ENCODE measurements at regions not wholly inside any gene's neighbourhood (a gene's known extent, or its start where the extent isn't known, plus 50 kb on each side); places are given as distances from the start of the nearest gene placed in this dataset.

DNA sequence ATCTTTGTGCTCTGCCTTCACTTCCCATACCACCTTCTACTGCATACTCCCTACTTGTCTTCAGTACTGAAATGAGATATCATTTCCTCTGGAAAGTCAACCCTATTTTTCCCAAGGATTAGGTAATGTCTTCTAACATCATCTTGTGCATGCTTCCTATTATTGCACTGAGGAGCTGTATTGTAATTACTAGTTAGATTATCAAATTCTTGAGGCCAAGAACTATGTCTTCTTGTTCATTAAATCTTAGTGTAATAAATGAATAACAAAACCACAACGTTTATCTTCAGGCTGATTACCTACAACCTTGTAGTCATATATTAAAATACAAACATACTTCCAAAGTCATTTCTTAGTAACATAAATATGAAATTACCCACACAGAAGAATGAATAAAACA is 87.9 kb upstream of the POU5F2 start:
- no peak for DNase-seq (ENCODE audit: low read depth)
- H3K4me3 ChIP-seq (ENCODE audit: control insufficient read depth, low read depth, low read length) = no peak overlapping the region
- TF ChIP-seq, protein P1, sequence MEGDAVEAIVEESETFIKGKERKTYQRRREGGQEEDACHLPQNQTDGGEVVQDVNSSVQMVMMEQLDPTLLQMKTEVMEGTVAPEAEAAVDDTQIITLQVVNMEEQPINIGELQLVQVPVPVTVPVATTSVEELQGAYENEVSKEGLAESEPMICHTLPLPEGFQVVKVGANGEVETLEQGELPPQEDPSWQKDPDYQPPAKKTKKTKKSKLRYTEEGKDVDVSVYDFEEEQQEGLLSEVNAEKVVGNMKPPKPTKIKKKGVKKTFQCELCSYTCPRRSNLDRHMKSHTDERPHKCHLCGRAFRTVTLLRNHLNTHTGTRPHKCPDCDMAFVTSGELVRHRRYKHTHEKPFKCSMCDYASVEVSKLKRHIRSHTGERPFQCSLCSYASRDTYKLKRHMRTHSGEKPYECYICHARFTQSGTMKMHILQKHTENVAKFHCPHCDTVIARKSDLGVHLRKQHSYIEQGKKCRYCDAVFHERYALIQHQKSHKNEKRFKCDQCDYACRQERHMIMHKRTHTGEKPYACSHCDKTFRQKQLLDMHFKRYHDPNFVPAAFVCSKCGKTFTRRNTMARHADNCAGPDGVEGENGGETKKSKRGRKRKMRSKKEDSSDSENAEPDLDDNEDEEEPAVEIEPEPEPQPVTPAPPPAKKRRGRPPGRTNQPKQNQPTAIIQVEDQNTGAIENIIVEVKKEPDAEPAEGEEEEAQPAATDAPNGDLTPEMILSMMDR (conservative IDR thresholded peaks at IDR 0.05; ENCODE audit: control insufficient read depth, insufficient read depth, low read depth, low read length) = no peak

DNA sequence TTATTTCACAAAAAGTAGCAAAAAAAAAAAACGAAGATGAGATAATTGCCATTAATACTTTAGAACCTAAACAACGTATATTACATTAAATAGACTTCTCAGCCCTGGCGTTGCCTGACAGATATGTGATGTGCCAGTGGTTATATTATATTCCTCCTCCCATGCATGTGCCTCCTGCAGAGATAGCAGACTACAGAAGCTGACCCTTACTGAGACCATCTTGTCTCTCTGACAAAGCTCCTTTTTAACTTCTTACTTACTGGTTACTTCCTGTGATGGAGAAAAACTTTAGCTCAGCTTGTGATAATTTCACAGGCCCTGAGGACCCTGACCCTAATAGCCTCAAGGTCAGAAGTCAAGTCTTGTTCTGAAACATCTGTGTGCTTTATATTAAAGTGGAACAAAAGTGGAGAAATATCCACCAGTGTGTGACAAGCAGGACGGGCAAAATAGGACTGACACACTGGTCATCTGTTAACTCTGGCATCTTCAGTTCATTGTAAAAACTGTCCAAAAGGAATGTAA is 80.6 kb upstream of the POU5F2 start:
- no peak for DNase-seq (ENCODE audit: low read depth)
- TF ChIP-seq, protein P1 (conservative IDR thresholded peaks at IDR 0.05; ENCODE audit: control insufficient read depth, insufficient read depth, low read depth, low read length) = no peak
- no peak overlapping the region for H3K4me3 ChIP-seq (ENCODE audit: control insufficient read depth, low read depth, low read length)

DNA sequence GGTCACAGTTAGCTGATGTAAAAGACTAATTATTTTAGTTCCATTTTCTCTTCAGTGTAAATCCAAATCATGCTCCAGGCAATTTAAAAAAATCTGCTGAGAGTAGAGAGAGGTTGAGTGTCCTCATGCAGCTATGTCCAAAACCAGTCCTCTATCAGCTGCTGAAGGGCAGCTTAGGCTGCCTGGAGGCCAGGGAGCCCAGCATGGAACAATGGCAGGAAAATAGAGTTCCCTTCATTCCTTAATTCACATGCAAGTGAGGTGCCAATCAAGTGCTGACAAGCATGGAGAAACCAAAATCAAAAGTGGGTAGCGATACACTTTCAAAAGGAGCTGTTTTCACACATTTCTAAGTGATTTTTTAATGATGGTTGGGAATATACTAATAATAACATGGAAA is 78.3 kb upstream of the POU5F2 start:
- no peak for DNase-seq (ENCODE audit: low read depth)
- no peak overlapping the region for H3K4me3 ChIP-seq (ENCODE audit: control insufficient read depth, low read depth, low read length)
- TF ChIP-seq, protein P1 (conservative IDR thresholded peaks at IDR 0.05; ENCODE audit: control insufficient read depth, insufficient read depth, low read depth, low read length) = no peak

DNA sequence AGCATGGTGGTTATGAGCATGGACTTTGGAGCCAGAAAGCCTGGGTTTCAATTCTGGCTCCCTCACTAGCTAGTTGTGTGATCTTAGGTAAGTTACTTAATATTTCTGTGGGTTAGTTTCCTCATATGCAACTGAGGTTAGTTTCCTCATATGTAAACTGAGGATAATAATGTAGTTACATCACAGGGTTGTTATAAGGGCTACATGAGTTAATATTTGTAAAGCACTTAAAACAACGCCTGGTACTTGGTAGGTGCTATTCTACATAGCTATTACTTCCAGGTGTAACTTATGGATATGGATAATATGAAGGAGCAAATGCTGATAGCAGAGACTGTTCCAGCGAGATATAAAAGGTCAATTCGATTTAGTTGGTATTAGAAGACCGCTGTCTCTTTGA is 69.4 kb upstream of the POU5F2 start:
- H3K4me3 ChIP-seq (ENCODE audit: control insufficient read depth, low read depth, low read length) = no peak overlapping the region
- no peak for DNase-seq (ENCODE audit: low read depth)
- TF ChIP-seq, protein P1 (conservative IDR thresholded peaks at IDR 0.05; ENCODE audit: control insufficient read depth, insufficient read depth, low read depth, low read length) = no peak

DNA sequence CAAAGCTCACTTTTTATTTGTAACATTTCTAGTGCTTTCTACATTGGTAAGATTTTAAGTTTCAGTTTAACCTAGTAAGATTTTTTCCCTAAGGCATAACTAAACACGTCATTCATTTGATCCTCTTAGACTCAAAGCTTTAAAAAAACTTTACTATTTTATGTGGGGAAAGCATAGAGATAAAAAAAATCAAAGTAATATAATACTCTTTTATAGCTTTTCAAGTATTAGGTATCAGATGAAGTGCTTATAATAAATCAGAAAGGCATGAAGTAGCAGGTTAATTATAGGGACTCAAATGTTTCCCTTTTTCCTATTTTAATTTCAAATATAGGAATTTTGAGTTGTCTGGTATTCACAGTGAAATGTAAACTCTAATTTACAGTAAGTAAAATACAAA is 68.0 kb upstream of the POU5F2 start:
- TF ChIP-seq, protein P1 (conservative IDR thresholded peaks at IDR 0.05; ENCODE audit: control insufficient read depth, insufficient read depth, low read depth, low read length) = no peak
- no peak for DNase-seq (ENCODE audit: low read depth)
- no peak overlapping the region for H3K4me3 ChIP-seq (ENCODE audit: control insufficient read depth, low read depth, low read length)

DNA sequence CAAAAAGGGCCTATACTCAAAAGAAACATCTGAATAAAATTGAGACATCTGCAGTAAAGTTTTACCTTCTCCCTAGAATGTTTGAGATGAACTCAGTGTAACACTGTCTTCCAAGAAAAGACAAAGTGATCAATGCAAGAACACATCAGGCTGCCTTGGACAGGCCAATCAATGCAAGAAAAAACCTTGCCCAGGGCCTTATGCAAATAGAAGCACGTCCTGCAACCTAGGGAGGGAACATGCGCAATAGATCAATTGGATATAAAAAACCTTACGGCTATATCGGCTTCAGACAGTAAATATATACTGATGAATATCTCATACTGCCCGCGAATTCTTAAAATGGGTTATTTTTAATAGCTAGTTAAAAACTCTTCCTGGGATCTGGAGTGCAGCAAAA is 66.4 kb upstream of the POU5F2 start:
- TF ChIP-seq, protein P1 (conservative IDR thresholded peaks at IDR 0.05; ENCODE audit: control insufficient read depth, insufficient read depth, low read depth, low read length) = no peak
- DNase-seq (ENCODE audit: low read depth) = no peak
- H3K4me3 ChIP-seq (ENCODE audit: control insufficient read depth, low read depth, low read length) = no peak overlapping the region

All from fibroblast of mammary gland (primary cell).